Left lung (tissue), 4 donors: ENCODE measurements at regions not wholly inside any gene's neighbourhood (a gene's known extent, or its start where the extent isn't known, plus 50 kb on each side); places are given as distances from the start of the nearest gene placed in this dataset.

Source experiments
- ATAC-seq: fragments of 200-7000 bp; cut with Tn5 transposase; one replicate; pipeline ENCODE4 v1.9.1; 2020; ENCODE audit warnings: moderate library complexity
- DNase-seq, 4 donors: peaks; one replicate each; pipeline ENCODE4 v3.0.0-alpha.2; 2013 to 2020
- H3K27ac ChIP-seq, 2 donors: fragments of 200-600 bp; sonication (generic) in 1 of 2; one replicate each; pipeline versions ENCODE4 v1.5.0 to v1.8.0; 2020 to 2021
- H3K27me3 ChIP-seq, 2 donors: fragments of 200-600 bp; sonication (generic) in 1 of 2; one replicate each; pipeline versions ENCODE4 v1.5.0 to v1.8.0; 2020 to 2021
- H3K36me3 ChIP-seq, 2 donors: fragments of 200-600 bp; sonication (generic) in 1 of 2; one replicate each; pipeline versions ENCODE4 v1.5.0 to v1.8.0; 2020 to 2021
- H3K4me1 ChIP-seq, 2 donors: fragments of 200-600 bp; one replicate each; pipeline ENCODE4 v1.8.0; 2021
- H3K4me3 ChIP-seq, 2 donors: fragments of 200-600 bp; sonication (generic) in 1 of 2; one replicate each; pipeline versions ENCODE4 v1.5.0 to v1.8.0; 2020 to 2021; ENCODE audit warnings: mild to moderate bottlenecking in 1 of 2
- H3K9me3 ChIP-seq, 2 donors: fragments of 200-600 bp; sonication (generic) in 1 of 2; one replicate each; pipeline versions ENCODE4 v1.5.0 to v1.8.0; 2020 to 2021
- CTCF ChIP-seq, 2 donors: fragments of 200-600 bp; sonication (generic) in 1 of 2; IDR thresholded peaks; one replicate each; pipeline versions ENCODE4 v1.5.0 to v1.8.0; 2021; ENCODE audit warnings: antibody characterized with exemption in 2 of 2
- intact Hi-C, 2 donors: fragments of 100-400 bp; cut with DNase I; formaldehyde crosslinking; loops; one replicate each; pipeline versions ENCODE4 v1.11.2 to v1.14.2; 2022
- donor health status: DM: no; HTN: yes; CAD: no.
- donor health status: DM: no; HTN: no; CAD: no.

DNA sequence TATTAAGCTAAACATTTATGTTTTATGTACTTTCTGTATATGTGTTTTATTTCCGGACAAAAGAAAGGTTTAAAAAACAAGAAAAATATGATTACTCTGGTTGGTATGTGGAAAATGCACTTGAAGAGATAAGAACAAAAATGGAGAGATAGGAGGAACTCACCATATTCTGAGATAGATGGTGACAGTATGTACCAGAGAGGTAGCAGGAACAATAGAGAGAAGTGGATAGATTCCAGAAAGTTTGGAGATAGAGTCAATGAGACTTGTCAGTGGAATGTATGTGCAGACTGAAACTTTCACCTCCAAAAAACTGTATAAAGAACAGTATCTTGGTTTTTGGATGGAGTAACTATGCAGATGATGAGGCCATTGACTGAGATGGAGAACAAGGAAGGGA lies 105.6 kb upstream of the FSHR start:
- ATAC-seq, result no peak
- DNase-seq, result no peak
- Histone ChIP-seq H3K4me3 (no peak overlapping the region), H3K27ac (no peak overlapping the region), H3K4me1 (no peaks in the 10 kb centered on the region), H3K27me3 (no peaks in the 10 kb centered on the region), H3K36me3 (no peaks in the 10 kb centered on the region), H3K9me3 (no peaks in the 10 kb centered on the region)
- intact Hi-C loops, result no loop called here
- no peak for TF ChIP-seq CTCF (IDR thresholded peaks at IDR 0.05)

- Histone ChIP-seq H3K36me3 (no peaks in the 10 kb centered on the region), H3K4me3 (no peak overlapping the region), H3K27me3 (no peaks in the 10 kb centered on the region), H3K27ac (no peak overlapping the region), H3K4me1 (no peaks in the 10 kb centered on the region), H3K9me3 (no peaks in the 10 kb centered on the region)
- intact Hi-C loops, result no loop called here
- no peak for TF ChIP-seq CTCF (IDR thresholded peaks at IDR 0.05)
- ATAC-seq (peak; percentile 54), DNase-seq (peak in 1 of 4 donors; percentile 1)
Measured at GRCh38 chr2:49255409-49255971, 101.2 kb upstream of the FSHR start.

- Histone ChIP-seq H3K4me3 (no peak overlapping the region), H3K9me3 (no peaks in the 10 kb centered on the region), H3K27ac (no peak overlapping the region), H3K27me3 (no peaks in the 10 kb centered on the region), H3K36me3 (no peaks in the 10 kb centered on the region), H3K4me1 (no peaks in the 10 kb centered on the region)
- no peak for DNase-seq
- intact Hi-C loops, result no loop called here
- TF ChIP-seq CTCF (IDR thresholded peaks at IDR 0.05), result no peak
- ATAC-seq, result no peak
Measured at GRCh38 chr2:49254401-49254800, 100.1 kb upstream of the FSHR start.

DNA sequence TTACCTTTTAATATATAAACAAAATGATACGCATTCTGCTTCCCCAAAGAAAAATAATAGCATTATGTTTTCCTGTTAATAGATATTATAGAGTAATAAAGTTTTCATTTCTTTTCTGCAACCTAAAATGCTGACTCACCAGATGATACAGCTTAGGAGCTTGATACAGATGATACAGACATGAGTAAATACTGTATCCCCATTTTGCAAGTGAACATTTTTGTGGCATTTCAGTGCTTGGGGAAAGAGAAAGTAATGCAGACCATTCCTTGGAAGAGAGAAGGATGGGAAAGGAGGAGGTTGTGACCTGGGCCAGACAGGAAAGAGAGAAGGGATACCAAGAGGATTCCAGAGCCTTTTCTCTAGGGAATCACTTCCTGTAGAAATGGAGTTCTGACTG lies 97.5 kb upstream of the FSHR start:
- Histone ChIP-seq H3K4me1 (no peaks in the 10 kb centered on the region), H3K4me3 (no peak overlapping the region), H3K27me3 (no peaks in the 10 kb centered on the region), H3K36me3 (no peaks in the 10 kb centered on the region), H3K9me3 (peaks cover 0 to 4% of the 10 kb centered on the region in 2 donors), H3K27ac (no peak overlapping the region)
- DNase-seq (no peak), ATAC-seq (no peak)
- no peak for TF ChIP-seq CTCF (IDR thresholded peaks at IDR 0.05)
- intact Hi-C loops, result no loop called here

- intact Hi-C loops, result no loop called here
- no peak for TF ChIP-seq CTCF (IDR thresholded peaks at IDR 0.05)
Measured at GRCh38 chr2:49251251-49251650, 96.9 kb upstream of the FSHR start.

More at GRCh38 chr2:49251251-49251650, 96.9 kb upstream of the FSHR start:
- no peak overlapping the region for H3K4me3 ChIP-seq
- H3K36me3 ChIP-seq, result no peaks in the 10 kb centered on the region
- no peaks in the 10 kb centered on the region for H3K4me1 ChIP-seq
- H3K27ac ChIP-seq, result no peak overlapping the region
- H3K9me3 ChIP-seq, result peaks cover 0 to 7% of the 10 kb centered on the region in 2 donors
- ATAC-seq (no peak), DNase-seq (no peak)
- H3K27me3 ChIP-seq, result no peaks in the 10 kb centered on the region
